Superior temporal gyrus (tissue), 1 donor: ENCODE measurements at regions not wholly inside any gene's neighbourhood (a gene's known extent, or its start where the extent isn't known, plus 50 kb on each side); places are given as distances from the start of the nearest gene placed in this dataset.

Source experiments
- DNase-seq: peaks from one replicate; pipeline ENCODE4 v3.0.0-alpha.2; 2016; ENCODE audit errors: extremely low spot score

DNA sequence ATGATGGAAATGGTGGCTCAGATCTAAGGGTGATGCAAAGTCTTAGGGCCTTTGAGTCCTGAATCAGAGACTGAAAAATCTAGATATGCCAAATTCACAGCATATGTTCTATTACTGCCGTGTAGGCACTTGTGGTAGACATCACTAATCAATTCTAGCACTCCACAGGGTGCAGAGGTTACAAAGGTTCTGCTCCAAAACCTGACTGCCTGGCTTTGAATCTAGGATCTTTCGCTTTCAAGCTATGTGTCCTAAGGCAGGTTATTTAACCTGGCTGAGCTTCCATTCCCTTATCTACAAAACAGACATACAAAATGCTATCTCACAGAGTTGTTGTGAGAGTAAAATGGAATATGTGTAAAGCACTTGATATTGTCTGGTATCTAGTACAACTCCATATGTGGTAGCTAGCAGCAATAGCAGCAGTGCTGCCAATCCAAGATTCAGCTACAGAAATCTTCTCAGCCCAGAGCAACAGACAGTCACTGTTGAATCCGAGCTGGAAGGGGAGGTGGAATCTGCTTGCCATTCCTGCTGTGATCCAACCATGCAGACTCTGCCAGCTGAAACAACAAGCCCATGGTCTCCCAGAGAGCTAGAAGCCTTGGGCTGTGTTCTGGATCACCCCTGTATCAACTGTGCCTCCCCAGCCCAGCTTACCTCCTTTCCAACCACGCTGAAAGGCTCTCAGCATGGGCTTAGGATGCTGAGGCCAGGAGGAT is 206.9 kb downstream of the TFAP2C start:
- no peak for DNase-seq

DNA sequence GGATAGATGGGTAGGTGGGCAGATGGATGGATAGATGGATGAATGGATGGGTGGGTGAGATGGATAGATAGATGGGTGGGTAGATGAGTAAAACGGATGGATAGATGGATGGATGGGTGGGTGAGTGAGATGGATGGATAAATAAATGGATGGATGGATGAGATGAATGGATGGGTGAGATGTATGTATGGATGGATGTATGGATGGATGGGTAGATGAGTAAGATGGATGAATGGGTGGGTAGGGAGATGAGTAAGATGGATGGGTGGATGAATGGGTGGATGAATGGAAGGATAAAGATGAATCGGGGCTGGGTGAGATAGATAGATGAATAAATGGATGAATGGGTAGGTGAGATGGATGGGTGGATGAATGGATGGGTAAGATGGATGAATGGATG is 210.1 kb downstream of the TFAP2C start:
- DNase-seq, result no peak

DNA sequence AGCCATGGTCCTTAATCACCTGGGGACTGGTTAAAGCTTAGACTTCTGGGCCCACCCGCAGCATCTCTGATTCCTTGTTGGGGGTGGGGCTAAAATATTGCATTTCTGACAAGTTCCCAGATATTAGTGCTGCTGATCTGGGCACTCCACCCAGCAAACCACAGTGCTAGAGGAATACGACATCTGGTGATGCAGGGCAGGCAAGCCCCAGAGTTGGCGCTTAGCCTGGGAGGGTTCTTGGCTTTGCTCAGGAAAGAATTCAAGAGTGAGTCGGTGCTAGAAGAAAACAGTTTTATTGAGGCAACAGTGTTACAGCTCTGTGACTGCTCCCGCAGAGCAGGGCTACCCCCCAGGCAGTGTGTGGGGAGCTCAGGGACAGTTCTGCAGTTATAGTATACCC is 210.7 kb downstream of the TFAP2C start:
- DNase-seq, result no peak

DNA sequence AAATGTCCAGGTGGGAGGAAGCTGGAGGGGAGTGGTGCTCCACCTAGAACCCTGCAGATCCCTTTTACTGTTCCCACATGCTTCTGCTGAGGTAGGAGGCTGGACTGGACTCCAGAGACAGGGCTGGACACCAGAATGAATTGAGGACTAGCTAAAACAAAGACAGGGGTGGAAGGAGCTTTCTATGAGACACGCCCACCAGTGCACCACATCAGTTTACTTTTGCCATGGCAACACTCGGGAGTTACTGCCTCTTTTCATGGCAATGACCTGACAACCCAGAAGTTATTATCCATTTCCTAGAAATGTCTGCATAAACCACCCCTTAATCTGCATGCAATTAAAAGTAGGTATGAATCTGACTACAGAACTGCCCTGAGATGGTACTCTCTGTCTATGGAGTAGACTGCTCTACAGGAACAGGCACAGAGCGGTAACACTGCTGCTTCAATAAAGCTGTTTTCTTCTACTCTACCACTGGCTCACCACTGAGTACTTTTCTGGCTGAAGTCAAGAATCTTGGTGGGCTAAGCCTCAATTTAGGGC is 211.7 kb downstream of the TFAP2C start:
- DNase-seq, result no peak

DNA sequence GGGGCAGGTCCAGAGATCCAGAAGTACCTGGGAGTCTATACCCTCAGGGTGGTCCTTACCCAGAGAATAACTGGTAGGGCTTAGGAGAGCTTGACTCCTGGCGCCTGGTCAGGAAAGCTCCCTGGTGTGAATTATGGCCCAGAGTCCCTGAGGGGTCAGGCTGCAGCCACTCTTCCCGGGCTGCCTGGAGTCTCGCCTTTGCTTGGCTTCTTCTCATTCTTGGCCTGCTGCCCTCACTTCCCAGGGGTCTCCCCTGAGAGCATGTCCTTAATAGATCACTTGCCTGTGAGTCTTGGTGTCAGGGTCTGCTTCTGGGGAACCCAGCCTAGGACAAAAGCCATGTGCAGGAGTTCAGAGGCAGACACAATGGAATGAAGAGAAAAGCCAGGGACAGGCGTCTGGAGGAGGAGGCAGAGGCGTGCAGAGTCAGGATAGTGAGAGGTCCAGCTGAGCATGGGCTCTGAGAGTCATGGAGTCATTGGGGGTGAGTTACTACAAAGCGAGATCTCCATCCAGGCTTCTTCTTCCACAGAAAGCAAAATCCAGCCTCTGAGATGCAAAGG is 212.3 kb downstream of the TFAP2C start:
- DNase-seq, result no peak

DNA sequence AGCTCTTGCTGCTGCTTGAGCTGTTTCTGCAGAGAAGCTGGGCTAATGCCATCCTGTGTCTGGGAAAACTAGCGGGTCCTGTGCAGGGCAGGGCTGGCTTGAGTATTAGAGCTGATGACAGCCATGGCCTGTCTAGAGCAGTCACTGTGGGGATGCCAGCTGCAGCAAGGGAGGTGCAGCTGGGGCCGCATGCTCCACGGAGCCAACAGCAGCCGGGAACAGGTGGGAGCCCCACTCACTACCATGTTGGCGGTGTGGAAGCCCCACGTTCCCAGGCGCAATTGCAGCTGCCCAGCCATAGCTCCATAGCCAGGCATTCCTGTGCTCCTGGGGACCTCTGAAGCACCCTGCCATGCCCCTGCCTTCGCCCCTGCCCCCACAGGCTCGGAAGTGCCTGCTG is 212.9 kb downstream of the TFAP2C start:
- no peak for DNase-seq

DNA sequence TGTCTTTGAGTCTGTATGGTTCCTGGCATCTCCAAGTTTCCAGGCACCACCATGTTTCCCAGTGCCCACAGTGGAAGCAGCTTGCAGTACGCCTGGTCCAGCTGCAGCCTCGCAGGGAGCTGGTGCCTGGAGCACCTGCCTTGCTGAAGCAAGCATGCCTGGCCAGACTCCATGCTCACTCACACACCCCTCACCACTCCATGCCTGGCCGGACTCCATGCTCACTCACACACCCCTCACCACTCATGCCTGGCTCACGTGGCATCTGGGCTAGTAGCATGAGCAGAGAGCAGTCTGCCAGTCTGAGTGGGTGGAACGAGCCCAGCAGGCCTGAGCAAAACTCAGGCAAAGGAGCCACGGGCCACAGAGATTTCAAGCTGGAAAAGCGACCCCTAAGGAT is 214.3 kb downstream of the TFAP2C start:
- no peak for DNase-seq

DNA sequence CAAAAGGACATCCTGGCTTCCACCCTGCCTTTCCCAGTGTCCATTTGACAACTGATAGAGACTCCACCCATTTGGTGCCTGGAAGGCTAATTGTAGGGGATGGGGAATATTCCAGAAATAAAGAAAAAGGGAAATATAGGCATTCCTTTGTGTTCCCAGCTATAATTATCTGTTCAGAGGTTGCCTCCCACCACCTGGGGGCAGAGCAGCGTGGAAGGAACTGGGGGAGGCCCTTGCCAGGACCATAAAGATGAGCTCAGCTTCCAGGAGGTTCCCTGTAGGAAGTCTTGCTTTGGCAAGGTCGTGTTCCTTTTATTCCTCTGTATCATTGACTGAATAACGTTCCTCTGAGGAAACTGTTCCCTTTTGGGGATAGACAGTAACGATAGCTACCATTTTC is 214.7 kb downstream of the TFAP2C start:
- DNase-seq, result no peak

DNA sequence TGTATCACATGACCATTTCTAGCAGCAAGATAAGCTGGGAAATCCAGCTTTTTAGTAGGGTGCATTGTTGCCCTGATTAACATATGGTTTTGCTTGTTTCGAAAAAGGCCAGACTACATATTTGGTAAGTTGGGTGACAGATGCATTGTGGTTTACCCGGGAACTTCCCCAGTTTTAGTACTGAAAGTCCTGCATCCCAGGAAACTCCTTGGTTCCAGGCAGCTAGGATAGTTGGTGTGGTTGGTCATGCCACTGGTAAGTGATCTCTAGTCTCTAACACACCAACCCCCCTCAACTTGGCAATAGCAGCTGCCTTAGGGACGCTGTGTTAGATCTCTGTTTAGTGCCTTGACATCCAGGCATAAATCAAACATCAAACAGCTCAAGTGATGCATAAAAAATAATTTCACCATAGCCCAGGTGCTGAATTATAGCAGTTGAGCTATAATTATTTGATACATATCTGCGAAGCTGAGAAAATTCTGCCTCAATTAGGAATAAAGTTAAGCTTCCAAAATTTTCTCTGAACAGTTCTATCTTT is 216.5 kb downstream of the TFAP2C start:
- DNase-seq, result no peak

DNA sequence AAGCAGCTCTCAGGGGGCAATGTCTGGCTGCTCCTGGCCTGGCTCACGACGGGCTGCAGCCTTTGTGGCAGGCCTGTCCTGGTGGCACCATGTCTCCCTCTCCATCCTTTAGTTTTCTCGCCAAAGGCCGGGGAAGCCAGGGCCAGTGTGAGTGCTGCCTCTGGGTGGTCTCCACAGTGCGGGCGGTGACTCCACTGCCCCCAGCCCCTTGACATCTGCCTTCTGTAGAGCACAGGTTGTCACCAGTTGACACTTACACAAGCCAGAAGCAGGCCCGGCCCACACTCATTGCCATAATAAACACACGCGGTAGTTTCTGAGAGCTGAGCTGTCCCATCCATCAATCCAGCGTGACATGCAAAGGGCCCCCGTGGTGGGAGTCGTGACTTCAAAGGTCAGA is 219.5 kb downstream of the TFAP2C start:
- DNase-seq, result no peak

DNA sequence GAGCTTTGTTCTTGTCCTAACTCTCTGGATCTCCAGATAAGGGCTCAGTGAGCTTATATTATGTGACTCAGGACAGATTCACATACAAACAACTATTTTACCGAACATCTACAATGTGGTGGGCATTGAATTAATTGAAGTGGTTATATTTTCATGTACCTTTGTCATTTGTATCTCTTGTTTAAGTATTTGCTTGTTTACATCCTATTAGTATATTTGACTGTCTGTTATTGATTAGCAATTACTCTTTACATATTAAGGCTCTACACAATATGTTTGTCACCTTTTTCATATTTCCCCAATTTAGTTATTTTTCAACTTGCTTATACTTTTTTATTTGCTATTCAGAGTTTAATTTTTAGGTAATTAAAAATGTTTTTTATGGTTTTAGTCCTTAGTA is 222.4 kb downstream of the TFAP2C start:
- DNase-seq, result no peak

DNA sequence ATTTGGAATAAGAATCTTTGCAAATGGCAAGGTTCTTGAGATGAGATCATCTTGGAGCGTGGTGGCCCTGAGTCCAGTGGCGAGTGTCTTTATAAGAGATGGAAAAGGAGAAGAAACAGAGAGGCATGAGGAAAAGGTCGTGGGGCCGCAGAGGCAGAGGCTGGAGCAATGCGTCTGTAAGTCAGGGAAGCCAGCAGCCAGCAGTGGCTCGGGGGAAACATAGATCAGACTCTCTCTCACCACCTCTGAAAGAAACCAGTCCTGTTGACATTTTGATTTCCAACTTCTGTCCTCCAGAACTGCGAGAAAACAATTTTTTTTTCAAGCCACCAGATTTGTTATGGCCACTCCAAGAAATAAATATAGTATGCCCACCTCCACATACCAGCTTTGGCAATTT is 226.6 kb downstream of the TFAP2C start:
- no peak for DNase-seq

DNA sequence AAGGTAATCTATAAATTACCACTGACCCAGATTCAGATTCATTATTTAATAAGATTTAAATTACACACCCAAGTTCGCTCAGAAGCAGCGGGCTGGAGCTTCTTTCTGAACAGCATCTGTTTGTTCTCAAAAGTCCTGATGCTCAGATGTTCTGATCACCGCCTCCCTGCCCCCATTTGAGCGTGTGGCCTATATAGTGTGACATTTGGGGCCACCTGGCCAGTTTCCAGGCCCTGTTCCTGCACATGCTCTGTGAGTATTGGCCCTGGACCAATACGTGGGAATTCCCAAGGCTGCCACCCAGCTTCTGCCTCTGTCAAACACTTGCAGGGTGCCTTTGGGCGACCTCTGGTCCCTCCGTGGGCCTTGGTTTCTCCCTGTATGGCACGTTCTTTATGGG is 228.8 kb downstream of the TFAP2C start:
- DNase-seq, result no peak

DNA sequence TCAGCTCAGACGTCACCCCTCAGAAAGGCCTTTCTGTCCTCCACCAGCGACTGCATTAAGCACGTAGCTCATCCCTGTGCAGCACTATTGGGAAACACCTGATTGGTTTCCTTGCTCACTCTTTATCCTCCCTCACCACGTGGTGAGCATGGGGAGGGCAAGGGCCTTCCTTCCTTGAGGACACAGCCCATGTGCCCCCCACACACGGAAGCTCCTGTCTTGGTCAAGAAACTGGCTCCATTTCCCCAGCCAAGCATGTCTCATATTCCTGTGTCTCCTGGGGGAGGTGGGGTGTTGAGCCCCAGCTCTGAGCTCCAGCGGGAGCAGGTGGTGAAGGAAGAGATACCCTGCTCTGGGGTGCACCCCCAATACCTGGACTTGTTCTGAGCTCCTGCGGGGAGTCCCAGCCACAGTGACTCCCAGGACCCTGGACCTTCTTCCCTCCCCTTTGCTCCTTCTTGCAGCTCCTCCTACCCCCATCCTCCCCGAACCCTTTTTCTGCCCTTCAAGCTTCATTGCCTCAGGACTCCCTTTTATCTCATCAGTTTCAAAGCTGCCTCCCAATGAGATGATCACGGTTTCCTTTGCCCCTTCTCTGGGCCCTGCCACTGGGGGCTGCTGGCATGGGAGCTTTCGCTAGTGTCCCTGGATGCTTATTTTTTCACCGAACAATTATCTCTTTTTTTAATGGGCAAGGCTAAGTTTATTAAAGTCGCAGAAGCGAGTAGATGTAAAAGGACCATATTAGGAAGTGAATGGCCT is 230.1 kb downstream of the TFAP2C start:
- DNase-seq, result no peak

DNA sequence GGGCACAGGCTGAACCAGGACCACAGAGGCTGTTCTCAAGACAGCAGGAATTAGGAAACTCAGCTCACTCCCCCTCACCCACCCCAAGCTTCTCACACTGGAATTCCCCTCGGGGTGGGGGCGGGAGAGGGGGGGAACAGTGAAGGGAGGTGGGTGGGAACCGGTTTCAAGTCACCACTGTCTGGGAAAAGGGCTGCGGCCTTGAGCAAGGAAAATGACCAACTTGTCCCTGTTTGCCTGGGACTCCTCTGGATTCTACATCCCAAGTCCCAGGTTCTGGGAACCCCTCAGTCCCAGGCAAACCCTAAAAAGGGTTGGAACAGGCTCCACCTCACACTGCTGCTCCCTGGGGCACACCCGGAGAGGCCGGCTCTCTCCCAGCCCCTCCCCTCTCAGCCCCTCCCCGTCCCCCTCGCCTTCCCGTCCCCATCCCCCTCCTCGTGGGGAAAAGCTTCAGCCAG is 230.7 kb downstream of the TFAP2C start:
- no peak for DNase-seq

DNA sequence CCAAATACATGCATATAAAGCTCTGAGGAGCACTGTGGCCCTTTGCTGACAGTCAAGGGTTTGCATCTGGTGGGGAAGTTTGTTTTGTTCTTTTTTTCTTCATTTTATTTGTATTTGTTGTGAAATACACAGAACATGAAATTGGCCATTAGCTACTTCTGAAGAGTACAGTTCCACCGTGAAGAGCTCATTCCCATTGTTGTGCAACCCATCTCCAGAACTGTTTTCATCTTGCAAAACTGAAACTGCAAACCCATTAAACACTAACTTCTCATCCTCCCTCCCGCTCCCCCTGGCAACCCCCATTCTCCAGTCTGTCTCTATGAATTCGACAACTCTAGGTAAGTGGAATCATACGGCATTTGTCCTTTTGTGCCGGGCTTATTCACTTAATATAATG is 231.3 kb downstream of the TFAP2C start:
- DNase-seq, result no peak

DNA sequence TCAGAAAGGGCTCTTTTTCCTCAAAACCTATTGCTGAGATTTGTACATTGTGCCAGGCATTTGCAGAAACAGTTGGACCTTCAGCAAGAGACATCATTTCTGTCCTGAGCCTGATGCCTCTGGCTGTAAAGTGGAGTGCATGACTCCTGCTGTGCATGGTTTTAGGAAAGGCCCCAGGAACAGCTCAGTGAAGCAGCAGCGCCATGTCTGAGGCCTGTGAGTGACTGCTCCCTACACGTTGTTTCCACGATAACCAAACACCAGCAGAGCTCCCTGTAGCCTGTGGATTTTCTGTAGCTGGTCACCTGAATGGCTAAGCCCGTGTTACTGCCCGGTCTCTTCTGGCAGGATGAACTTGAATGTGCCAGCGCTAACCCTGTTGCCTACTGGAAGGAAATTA is 232.5 kb downstream of the TFAP2C start:
- DNase-seq, result no peak

DNA sequence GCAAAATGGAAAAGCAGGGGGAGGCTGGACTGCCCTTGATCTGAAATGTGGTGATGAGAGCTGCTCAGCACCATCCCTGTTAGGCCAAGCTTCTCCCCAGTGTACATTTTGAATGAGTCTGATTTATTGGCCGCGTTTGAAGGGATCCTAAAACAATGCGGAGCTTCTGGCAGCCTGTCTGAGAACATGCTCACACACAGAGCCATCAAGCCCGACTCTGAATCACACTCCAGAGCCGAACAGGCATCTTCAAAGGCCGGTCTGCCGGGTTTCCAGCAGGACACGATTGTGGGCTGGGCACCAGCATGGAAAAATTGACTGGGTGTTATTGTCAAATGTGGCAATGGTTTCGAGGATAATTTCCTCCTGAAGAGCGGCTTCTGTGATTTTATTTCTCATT is 235.9 kb downstream of the TFAP2C start:
- DNase-seq, result no peak

DNA sequence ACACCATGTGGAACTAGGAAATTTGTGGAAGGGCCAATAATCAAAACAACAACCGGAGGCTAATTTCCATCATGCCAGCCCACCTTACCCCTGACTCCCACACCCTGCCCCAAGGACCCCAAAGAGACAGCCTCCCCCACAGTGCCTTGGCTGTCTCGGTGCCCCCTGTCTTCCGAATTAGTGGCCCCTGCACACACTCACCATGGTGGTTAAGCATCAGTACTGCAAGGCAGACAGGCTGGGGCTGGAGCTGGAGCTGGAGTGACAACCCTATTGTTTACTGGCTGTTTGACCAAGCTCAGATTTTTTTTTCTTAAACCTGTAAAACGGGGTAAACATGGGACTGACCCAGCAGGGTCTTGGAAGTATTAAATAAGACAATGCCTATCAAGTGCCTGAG is 238.0 kb downstream of the TFAP2C start:
- DNase-seq, result no peak

DNA sequence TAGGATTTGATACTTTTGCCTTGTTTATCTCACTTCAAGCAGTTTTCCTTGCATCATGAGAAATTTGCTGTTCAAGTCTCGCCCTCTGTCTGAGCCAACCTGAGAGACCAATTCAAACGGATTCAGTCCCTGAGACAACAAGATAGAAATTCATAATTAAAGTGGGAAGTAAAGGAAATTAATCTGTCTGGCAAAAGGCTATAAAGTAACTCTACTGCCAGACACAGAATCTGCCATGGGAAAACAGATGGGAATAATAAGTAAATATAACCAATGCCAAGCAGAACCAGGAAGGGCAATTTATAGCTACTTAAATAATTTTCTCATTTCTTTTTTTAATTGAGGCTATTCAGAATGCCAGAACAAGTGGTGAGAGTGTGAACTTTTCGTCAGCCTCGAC is 239.6 kb downstream of the TFAP2C start:
- no peak for DNase-seq

DNA sequence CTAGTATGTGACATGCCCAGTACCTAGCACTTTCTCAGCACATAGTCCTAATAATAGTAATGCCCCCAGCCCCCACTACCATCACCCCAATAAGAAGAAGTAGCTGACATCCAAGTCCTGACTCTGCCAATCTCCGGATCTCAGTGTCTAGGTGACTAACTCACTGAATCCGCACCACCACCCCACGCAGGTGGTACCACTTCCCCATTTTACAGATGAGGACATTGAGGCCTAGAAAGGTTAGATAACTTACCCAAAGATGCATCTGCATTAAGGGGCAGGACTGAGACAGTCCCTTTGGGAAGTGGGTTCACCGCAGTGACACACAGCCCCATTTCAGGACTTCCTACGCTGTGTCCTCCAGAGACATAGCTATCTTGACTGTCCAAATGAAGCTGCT is 241.2 kb downstream of the TFAP2C start:
- no peak for DNase-seq

DNA sequence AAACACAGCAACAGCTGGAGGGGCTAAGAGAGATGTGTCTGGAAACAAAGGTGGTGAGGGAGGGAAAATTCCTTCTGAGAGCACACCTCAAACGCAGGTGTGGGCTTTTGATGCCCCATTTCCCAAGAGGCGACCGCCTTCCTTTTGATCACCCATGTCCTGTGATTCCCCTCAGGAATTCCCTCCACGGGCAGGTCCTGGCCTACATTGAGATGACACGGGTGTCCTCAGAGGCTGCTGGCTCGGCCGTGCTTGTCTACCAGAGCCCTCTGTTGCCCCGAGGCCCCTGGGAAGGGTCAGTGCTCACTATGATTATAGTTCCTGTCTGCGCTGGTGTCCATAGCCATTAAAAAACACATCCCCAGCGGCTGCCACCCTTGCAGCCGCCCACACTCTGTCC is 242.6 kb downstream of the TFAP2C start:
- DNase-seq, result no peak
